GM19023 (cell line): ENCODE measurements at regions not wholly inside any gene's neighbourhood (a gene's known extent, or its start where the extent isn't known, plus 50 kb on each side); places are given as distances from the start of the nearest gene placed in this dataset.
"Not testable (repeated sequence)": the region's sequence is repeated elsewhere in the genome, so short reads cannot be mapped to it uniquely, and the experiment has no call there.

Experiments
- ATAC-seq: cut with Tn5 transposase; IDR thresholded peaks from one replicate; pipeline ENCODE4 v1.9.1; 2021; ENCODE audit warnings: mild to moderate bottlenecking, moderate library complexity; ENCODE audit not compliant: unreplicated experiment

- no peak for ATAC-seq
Observed at GRCh38 chr3:72174890-72175289, 389.9 kb upstream of the PROK2 start.

GRCh38 chr3:72174040-72174439 is 389.1 kb upstream of the PROK2 start:
- ATAC-seq, result no peak

- no peak for ATAC-seq
Observed at GRCh38 chr3:72171946-72172345, 387.0 kb upstream of the PROK2 start.

- no peak for ATAC-seq
Observed at GRCh38 chr3:72171463-72171881, 386.5 kb upstream of the PROK2 start.

- no peak for ATAC-seq
Observed at GRCh38 chr3:72169561-72170472, 384.9 kb upstream of the PROK2 start.

- ATAC-seq, result no peak
Observed at GRCh38 chr3:72169120-72169519, 384.2 kb upstream of the PROK2 start.

- no peak for ATAC-seq
Observed at GRCh38 chr3:72165808-72166207, 380.9 kb upstream of the PROK2 start.

GRCh38 chr3:72165317-72165716 is 380.4 kb upstream of the PROK2 start:
- ATAC-seq, result no peak

GRCh38 chr3:72164635-72164978 is 379.7 kb upstream of the PROK2 start:
- no peak for ATAC-seq

- ATAC-seq, result peak; percentile 91
Observed at GRCh38 chr3:72163809-72164634, 379.1 kb upstream of the PROK2 start.

GRCh38 chr3:72162649-72163184 is 377.8 kb upstream of the PROK2 start:
- ATAC-seq, result no peak

GRCh38 chr3:72161881-72162595 is 377.1 kb upstream of the PROK2 start:
- no peak for ATAC-seq

- not testable (repeated sequence) for ATAC-seq
Observed at GRCh38 chr3:72161285-72161684, 376.3 kb upstream of the PROK2 start.

GRCh38 chr3:72160351-72160750 is 375.4 kb upstream of the PROK2 start:
- ATAC-seq, result no peak

- no peak for ATAC-seq
Observed at GRCh38 chr3:72159487-72159886, 374.5 kb upstream of the PROK2 start.

- ATAC-seq, result no peak
Observed at GRCh38 chr3:72158639-72159326, 373.8 kb upstream of the PROK2 start.

- ATAC-seq, result peak; percentile 48
Observed at GRCh38 chr3:72157748-72158638, 373.0 kb upstream of the PROK2 start.

GRCh38 chr3:72155391-72156064 is 370.6 kb upstream of the PROK2 start:
- ATAC-seq, result no peak
